Right lobe of liver (tissue), 6 donors: ENCODE measurements at regions not wholly inside any gene's neighbourhood (a gene's known extent, or its start where the extent isn't known, plus 50 kb on each side); places are given as distances from the start of the nearest gene placed in this dataset.

ENCODE experiments used
- ATAC-seq, 4 donors: fragments of 200-7000 bp; cut with Tn5 transposase; one replicate each; pipeline ENCODE4 v1.9.1; 2020; ENCODE audit warnings: mild to moderate bottlenecking in 4 of 4, moderate library complexity in 4 of 4
- DNase-seq, 3 donors: peaks; one replicate each; pipeline ENCODE4 v3.0.0-alpha.2; 2020
- H3K27ac ChIP-seq, 3 donors: fragments of 200-600 bp; one replicate each; pipeline ENCODE4 v1.8.0; 2022
- H3K27me3 ChIP-seq, 2 donors: fragments of 200-600 bp; one replicate each; pipeline ENCODE4 v1.8.0; 2022
- H3K36me3 ChIP-seq, 4 donors: fragments of 200-600 bp; sonication (generic) in 1 of 4; one replicate each; pipeline versions ENCODE4 v1.5.1 to v1.8.0; 2017 to 2022; ENCODE audit warnings: control low read depth in 1 of 4
- H3K4me1 ChIP-seq, 4 donors: fragments of 200-600 bp; sonication (generic) in 1 of 4; one replicate each; pipeline versions ENCODE4 v1.5.1 to v1.8.0; 2017 to 2022; ENCODE audit warnings: control low read depth in 1 of 4
- H3K4me3 ChIP-seq, 3 donors: fragments of 200-600 bp; one replicate each; pipeline ENCODE4 v1.8.0; 2022
- H3K9me3 ChIP-seq, 4 donors: fragments of 200-600 bp; sonication (generic) in 1 of 4; one replicate each; pipeline versions ENCODE4 v1.5.1 to v1.8.0; 2017 to 2022; ENCODE audit warnings: control low read depth in 1 of 4
- POLR2A ChIP-seq: fragments of 450-650 bp; IDR thresholded peaks from one replicate; pipeline ENCODE4 v1.6.1; 2017; ENCODE audit warnings: antibody characterized with exemption, mild to moderate bottlenecking
- WGBS: methylation state at CpG from one replicate; pipeline ENCODE4 v1.1.6; 2018; ENCODE audit warnings: low coverage, low lambda C conversion rate; ENCODE audit not compliant: insufficient coverage; ENCODE audit errors: missing lambda C conversion rate; 5-methylcytosine and 5-hydroxymethylcytosine counted together
- intact Hi-C, 2 donors: fragments of 100-400 bp; cut with DNase I; formaldehyde crosslinking; loops; one replicate each; pipeline versions ENCODE4 v1.11.2 to v1.14.1; 2022
- TF ChIP-seq, protein P1 (sequence below), 4 donors: fragments of 200-600 bp in 3 of 4; fragments of 450-650 bp in 1 of 4; IDR thresholded peaks; one replicate each; pipeline versions ENCODE4 v1.5.1 to v1.8.0; 2016 to 2022; ENCODE audit warnings: antibody characterized with exemption in 4 of 4, mild to moderate bottlenecking in 2 of 4
- donor health status: DM: no; HTN: yes; CAD: no.
- donor health status: DM: no; HTN: no; CAD: no.
- donor health status: DM: no; HTN: no; CAD: no.
- donor health status: DM: no; HTN: yes; CAD: no.
- donor health status: DM: no; HTN: yes; CAD: no.

DNA sequence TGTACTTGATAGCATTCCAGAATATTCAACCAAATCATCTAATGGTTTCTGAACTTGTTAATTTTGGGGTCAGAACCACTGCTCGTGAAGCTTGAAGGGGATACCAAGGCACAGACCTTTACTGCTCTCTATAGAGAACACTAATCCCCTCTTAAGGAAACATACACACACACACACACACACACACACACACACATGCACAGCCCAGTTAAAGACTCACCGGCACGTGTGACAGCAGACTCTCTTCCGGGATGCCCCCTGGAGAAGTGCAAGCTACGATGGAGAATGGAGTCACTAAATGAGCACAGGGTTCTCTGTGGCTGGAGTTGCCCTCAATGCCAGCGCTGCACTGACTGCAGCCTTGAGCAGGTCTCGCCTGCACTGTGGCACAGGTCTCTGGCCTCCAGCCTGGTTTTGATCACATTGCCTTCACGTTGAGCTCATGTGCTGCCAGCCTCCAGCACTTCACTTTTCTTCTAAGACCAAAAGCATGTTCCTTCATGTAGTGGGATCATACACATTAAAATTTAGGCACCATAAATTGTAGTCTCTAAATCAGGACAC lies 300.8 kb downstream of the POM121L12 start:
- no peak overlapping the region for H3K4me3 ChIP-seq
- intact Hi-C loops: no loop called here

DNA sequence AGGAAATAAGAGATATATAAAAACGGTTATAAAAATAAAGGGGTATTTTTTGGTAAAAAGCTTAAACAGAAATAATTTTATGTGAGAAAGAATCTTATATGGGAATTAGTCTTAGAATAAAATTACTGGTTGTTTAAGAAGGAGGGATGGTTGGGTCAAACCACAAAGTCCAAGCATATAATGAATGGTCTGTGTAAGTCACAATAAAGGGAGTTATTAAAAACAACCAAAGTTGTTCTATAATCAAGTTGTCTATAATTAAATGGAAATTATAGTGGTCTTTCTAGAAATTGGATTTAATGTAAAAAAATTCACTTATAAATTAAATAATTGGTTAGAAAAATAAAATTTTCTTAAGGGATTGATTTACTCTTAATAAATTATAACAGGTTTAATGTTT lies 304.8 kb downstream of the POM121L12 start:
- WGBS: 55% methylated on average over 1 of the region's 1 CpG
- intact Hi-C loops: no loop called here
- ATAC-seq: no peak

More for the DNA sequence above, 300.8 kb downstream of the POM121L12 start:
- Histone ChIP-seq H3K4me1 (no peaks in the 10 kb centered on the region), H3K36me3 (no peaks in the 10 kb centered on the region), H3K27me3 (no peaks in the 10 kb centered on the region), H3K27ac (no peak overlapping the region), H3K9me3 (no peaks in the 10 kb centered on the region)
- DNase-seq: peak in 1 of 3 donors; percentile 16
- TF ChIP-seq, protein P1, sequence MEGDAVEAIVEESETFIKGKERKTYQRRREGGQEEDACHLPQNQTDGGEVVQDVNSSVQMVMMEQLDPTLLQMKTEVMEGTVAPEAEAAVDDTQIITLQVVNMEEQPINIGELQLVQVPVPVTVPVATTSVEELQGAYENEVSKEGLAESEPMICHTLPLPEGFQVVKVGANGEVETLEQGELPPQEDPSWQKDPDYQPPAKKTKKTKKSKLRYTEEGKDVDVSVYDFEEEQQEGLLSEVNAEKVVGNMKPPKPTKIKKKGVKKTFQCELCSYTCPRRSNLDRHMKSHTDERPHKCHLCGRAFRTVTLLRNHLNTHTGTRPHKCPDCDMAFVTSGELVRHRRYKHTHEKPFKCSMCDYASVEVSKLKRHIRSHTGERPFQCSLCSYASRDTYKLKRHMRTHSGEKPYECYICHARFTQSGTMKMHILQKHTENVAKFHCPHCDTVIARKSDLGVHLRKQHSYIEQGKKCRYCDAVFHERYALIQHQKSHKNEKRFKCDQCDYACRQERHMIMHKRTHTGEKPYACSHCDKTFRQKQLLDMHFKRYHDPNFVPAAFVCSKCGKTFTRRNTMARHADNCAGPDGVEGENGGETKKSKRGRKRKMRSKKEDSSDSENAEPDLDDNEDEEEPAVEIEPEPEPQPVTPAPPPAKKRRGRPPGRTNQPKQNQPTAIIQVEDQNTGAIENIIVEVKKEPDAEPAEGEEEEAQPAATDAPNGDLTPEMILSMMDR (IDR thresholded peaks at IDR 0.05): no peak
- no peak for TF ChIP-seq POLR2A
- ATAC-seq: no peak
- 67% methylated on average over 1 of the region's 8 CpGs for WGBS

DNA sequence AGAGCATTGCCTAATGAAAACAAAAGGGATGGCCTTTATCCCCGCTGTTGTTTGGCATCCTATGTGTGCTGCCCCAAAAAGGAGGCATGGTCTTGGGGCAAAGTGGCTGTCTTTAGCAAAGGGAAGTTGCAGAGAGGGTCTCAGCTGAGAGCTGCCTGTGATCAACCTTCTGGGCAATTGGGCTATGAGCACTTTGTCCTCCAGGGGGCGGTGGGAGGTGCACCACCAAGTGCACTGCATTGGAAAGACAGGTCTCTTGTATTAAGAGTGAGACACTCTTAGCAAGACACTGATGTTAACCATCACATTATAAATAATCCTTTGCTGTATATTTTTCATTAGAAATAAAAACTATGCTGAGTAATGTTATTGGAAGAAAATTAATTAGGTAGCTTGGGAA lies 314.8 kb downstream of the POM121L12 start:
- TF ChIP-seq, protein P1 (IDR thresholded peaks at IDR 0.05): peak; percentile 61 to 81 (median 74)
- TF ChIP-seq POLR2A: no peak
- DNase-seq (peak; percentile 59 to 66 (median 62)), ATAC-seq (peak; percentile 83 to 89 (median 87))
- H3K27me3 ChIP-seq: no peaks in the 10 kb centered on the region
- H3K36me3 ChIP-seq: no peaks in the 10 kb centered on the region
- no peaks in the 10 kb centered on the region for H3K9me3 ChIP-seq
- WGBS: 10% methylated on average over 2 of the region's 2 CpGs
- no peaks in the 10 kb centered on the region for H3K4me1 ChIP-seq
- no peak overlapping the region for H3K4me3 ChIP-seq
- intact Hi-C loops: no loop called here
- no peak overlapping the region for H3K27ac ChIP-seq

More for the DNA sequence above, 304.8 kb downstream of the POM121L12 start:
- Histone ChIP-seq H3K36me3 (no peaks in the 10 kb centered on the region), H3K9me3 (no peaks in the 10 kb centered on the region), H3K4me3 (no peak overlapping the region), H3K27ac (no peak overlapping the region), H3K4me1 (no peaks in the 10 kb centered on the region), H3K27me3 (no peaks in the 10 kb centered on the region)
- no peak for DNase-seq
- TF ChIP-seq, protein P1 (IDR thresholded peaks at IDR 0.05): no peak
- no peak for TF ChIP-seq POLR2A

DNA sequence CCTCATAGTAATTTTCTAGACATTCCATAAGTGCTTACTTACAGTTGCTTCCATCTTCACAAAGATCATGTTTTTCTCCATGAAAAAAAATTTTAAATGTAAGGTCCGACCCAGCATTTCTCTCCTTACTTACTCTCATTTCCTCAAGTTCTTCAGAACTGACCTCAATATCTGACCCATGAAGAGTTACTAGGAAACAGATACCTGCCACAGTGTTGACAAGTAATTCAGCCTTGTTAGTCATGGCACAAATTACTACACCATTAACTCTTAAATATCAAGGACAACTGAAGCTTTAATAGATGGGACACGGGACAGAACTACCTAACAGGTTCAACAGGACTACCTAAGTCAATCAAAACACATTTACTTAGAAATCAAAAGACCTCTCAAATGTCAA lies 316.2 kb downstream of the POM121L12 start:
- DNase-seq: no peak
- no peaks in the 10 kb centered on the region for H3K36me3 ChIP-seq
- no peaks in the 10 kb centered on the region for H3K9me3 ChIP-seq
- TF ChIP-seq, protein P1 (IDR thresholded peaks at IDR 0.05): no peak
- TF ChIP-seq POLR2A: no peak
- no peaks in the 10 kb centered on the region for H3K4me1 ChIP-seq
- no peak overlapping the region for H3K4me3 ChIP-seq
- ATAC-seq: no peak
- H3K27ac ChIP-seq: no peak overlapping the region
- WGBS: 46% methylated on average over 2 of the region's 2 CpGs
- H3K27me3 ChIP-seq: no peaks in the 10 kb centered on the region
- intact Hi-C loops: no loop called here

DNA sequence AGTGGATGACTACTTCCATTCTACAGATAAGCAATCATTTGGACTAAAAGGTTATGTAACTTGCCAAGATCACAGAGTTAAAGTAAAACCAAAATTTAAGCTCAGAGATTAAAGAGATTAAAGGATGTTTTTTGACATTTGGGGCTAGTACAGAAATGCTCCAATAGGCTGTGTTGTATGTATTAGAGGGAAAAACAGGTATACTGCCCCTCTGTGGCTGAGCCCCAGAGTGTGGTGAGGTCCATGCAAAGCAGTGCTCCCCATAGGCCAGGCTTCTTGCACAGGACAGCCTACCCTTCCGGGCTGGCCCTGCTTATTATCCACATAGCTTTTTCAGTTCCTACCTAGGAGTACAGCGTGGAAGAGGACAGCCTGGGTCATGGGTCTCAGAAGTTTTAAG lies 322.8 kb downstream of the POM121L12 start:
- 77% methylated on average over 2 of the region's 2 CpGs for WGBS
- no peak for ATAC-seq

More for the DNA sequence above, 322.8 kb downstream of the POM121L12 start:
- Histone ChIP-seq H3K9me3 (no peaks in the 10 kb centered on the region), H3K4me1 (no peaks in the 10 kb centered on the region), H3K27ac (no peak overlapping the region), H3K27me3 (no peaks in the 10 kb centered on the region), H3K36me3 (no peaks in the 10 kb centered on the region), H3K4me3 (no peak overlapping the region)
- TF ChIP-seq POLR2A: no peak
- TF ChIP-seq, protein P1 (IDR thresholded peaks at IDR 0.05): no peak
- intact Hi-C loops: no loop called here
- DNase-seq: no peak
